ENCODE measurements at regions not wholly inside any gene's neighbourhood (a gene's known extent, or its start where the extent isn't known, plus 50 kb on each side); places are given as distances from the start of the nearest gene placed in this dataset.
"Not testable (repeated sequence)": the region's sequence is repeated elsewhere in the genome, so short reads cannot be mapped to it uniquely, and the experiment has no call there.

- ATAC-seq, result no peak
- no peak overlapping the region for H3K27ac ChIP-seq
- no peak overlapping the region for H3K4me3 ChIP-seq
- WGBS, 2 donors (ENCODE audit: low coverage in 1 of 2), result 87 to 100% methylated on average over 1 to 6 of the region's 10 CpGs
- H3K9me3 ChIP-seq, result no peaks in the 10 kb centered on the region
- H3K4me1 ChIP-seq, result no peaks in the 10 kb centered on the region
- H3K27me3 ChIP-seq, result peaks cover 17% of the 10 kb centered on the region
- TF ChIP-seq CTCF (IDR thresholded peaks at IDR 0.05), result no peak
- TF ChIP-seq EP300 (IDR thresholded peaks at IDR 0.05), result no peak
- no peaks in the 10 kb centered on the region for H3K36me3 ChIP-seq
Observed at GRCh38 chr16:17557480-17557879, 86.7 kb upstream of the XYLT1 start.

- ATAC-seq, result no peak
- 36 to 39% methylated on average over 4 to 6 of the region's 7 CpGs for WGBS, 2 donors (ENCODE audit: low coverage in 1 of 2)
- H3K27me3 ChIP-seq, result peaks cover 8% of the 10 kb centered on the region
Observed at GRCh38 chr16:17556276-17557052, 85.7 kb upstream of the XYLT1 start.

GRCh38 chr16:17555176-17555575 is 84.4 kb upstream of the XYLT1 start:
- Histone ChIP-seq H3K4me3 (no peak overlapping the region), H3K27me3 (peaks cover 3% of the 10 kb centered on the region), H3K9me3 (no peaks in the 10 kb centered on the region), H3K36me3 (no peaks in the 10 kb centered on the region), H3K4me1 (no peaks in the 10 kb centered on the region), H3K27ac (no peak overlapping the region)
- no peak for TF ChIP-seq EP300 (IDR thresholded peaks at IDR 0.05)
- TF ChIP-seq POLR2AphosphoS5 (IDR thresholded peaks at IDR 0.05), result no peak
- no peak for TF ChIP-seq POLR2A (IDR thresholded peaks at IDR 0.05)
- TF ChIP-seq CTCF (IDR thresholded peaks at IDR 0.05), result no peak
- no peak for ATAC-seq
- 70 to 78% methylated on average over 3 to 5 of the region's 5 CpGs for WGBS, 2 donors (ENCODE audit: low coverage in 1 of 2)

More at GRCh38 chr16:17556276-17557052, 85.7 kb upstream of the XYLT1 start:
- Histone ChIP-seq H3K9me3 (no peaks in the 10 kb centered on the region), H3K36me3 (no peaks in the 10 kb centered on the region), H3K4me3 (no peak overlapping the region), H3K4me1 (no peaks in the 10 kb centered on the region), H3K27ac (no peak overlapping the region)
- TF ChIP-seq CTCF (IDR thresholded peaks at IDR 0.05) (peak in 2 of 4 experiments; percentile 24 to 52), EP300 (IDR thresholded peaks at IDR 0.05) (no peak)

- H3K27ac ChIP-seq, result no peak overlapping the region
- no peaks in the 10 kb centered on the region for H3K9me3 ChIP-seq
- H3K36me3 ChIP-seq, result no peaks in the 10 kb centered on the region
- peaks cover 3% of the 10 kb centered on the region for H3K27me3 ChIP-seq
- WGBS, 2 donors (ENCODE audit: low coverage in 1 of 2), result 93 to 95% methylated on average over 2 to 5 of the region's 5 CpGs
- H3K4me3 ChIP-seq, result no peak overlapping the region
- ATAC-seq, result no peak
- no peak for TF ChIP-seq EP300 (IDR thresholded peaks at IDR 0.05)
- TF ChIP-seq CTCF (IDR thresholded peaks at IDR 0.05), result no peak
- TF ChIP-seq POLR2A (IDR thresholded peaks at IDR 0.05), result no peak
- no peak for TF ChIP-seq POLR2AphosphoS5 (IDR thresholded peaks at IDR 0.05)
- no peaks in the 10 kb centered on the region for H3K4me1 ChIP-seq
Observed at GRCh38 chr16:17552351-17552750, 81.6 kb upstream of the XYLT1 start.

GRCh38 chr16:17551682-17552081 is 80.9 kb upstream of the XYLT1 start:
- not testable (repeated sequence) for H3K27me3 ChIP-seq, H3K9me3 ChIP-seq, H3K4me1 ChIP-seq, H3K36me3 ChIP-seq, H3K4me3 ChIP-seq, H3K27ac ChIP-seq, ATAC-seq
- WGBS, 2 donors (ENCODE audit: low coverage in 1 of 2), result 82 to 100% methylated on average over 1 to 5 of the region's 6 CpGs

Measured in gastroesophageal sphincter (tissue), 4 donors.